HCEC 1CT (cell line): ENCODE measurements at regions not wholly inside any gene's neighbourhood (a gene's known extent, or its start where the extent isn't known, plus 50 kb on each side); places are given as distances from the start of the nearest gene placed in this dataset.
"Not testable (repeated sequence)": the region's sequence is repeated elsewhere in the genome, so short reads cannot be mapped to it uniquely, and the experiment has no call there.

ENCODE experiments used
- DNase-seq: peaks from one replicate; pipeline ENCODE4 v3.0.0-alpha.2; 2017

DNA sequence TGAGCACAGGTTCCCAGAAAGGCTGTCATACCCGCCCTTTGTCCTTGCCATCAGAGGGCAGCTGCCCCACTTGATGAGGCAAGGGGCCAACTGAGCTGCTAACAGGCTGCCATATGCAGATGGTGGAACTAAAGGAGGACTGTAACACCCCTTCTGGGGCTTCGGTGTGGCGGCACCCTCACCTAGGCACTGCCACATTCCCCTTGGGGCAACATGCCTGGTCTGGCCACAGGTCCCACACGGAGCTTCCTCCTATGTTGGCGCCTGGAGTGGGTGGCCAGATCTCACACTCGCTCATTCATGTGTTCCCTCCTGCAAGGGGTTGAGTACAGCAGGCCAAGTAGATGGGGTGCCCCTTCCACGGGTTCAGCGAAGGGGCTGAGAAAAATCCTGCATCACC, 777.4 kb upstream of the CHD1 start:
- no peak for DNase-seq

- DNase-seq = no peak
Measured at GRCh38 chr5:99702565-99702964, 773.8 kb upstream of the CHD1 start.

GRCh38 chr5:99694884-99695283, 766.1 kb upstream of the CHD1 start:
- DNase-seq = no peak

DNA sequence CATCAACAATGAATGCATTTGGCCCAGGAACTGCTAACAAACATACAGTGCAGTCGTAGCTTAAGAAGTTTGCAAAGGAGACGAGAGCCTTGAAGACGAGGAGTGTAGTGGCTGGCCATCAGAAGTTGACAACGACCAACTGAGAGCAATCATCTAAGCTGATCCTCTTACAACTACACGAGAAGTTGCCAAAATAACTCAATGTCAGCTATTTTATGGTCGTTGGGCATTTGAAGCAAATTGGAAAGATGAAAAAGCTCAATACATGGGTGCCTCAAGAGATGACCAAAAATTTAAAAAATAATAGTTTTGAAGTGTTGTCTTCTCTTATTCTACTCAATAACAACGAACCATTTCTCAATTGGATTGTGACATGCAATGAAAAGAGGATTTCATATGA, 757.7 kb upstream of the CHD1 start:
- no peak for DNase-seq

GRCh38 chr5:99675974-99676373, 747.2 kb upstream of the CHD1 start:
- no peak for DNase-seq

GRCh38 chr5:99674101-99674500, 745.3 kb upstream of the CHD1 start:
- no peak for DNase-seq

GRCh38 chr5:99664972-99665371, 736.2 kb upstream of the CHD1 start:
- no peak for DNase-seq

GRCh38 chr5:99651298-99651697, 722.5 kb upstream of the CHD1 start:
- no peak for DNase-seq

DNA sequence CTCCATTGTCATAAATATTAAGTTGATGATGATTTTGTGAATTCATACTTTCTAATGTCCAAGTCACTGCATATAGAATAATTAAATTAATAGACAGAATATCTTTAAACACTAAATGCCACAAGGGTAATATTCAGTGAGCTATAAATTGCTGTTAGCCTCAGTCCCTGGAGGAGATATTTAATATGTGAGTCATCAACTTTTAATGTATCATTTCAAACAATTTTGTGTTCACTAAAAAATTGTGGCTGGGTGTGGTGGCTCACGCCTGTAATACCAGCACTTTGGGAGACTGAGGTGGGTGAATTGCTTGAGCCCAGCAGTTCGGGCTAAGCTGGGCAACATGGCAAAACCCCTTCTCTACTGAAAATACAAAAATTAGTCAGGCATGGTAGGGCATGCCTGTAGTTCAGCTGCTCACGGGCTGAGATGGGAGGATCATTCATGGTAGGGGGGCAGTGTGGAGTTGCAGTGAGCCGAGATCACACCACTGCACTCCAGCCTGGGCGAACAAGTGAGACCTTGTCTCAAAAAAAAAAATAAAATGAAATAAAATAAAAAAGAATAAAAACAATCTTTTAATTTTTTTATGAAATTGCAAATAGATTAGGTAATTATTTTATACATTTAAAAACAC, 717.3 kb upstream of the CHD1 start:
- DNase-seq = no peak

DNA sequence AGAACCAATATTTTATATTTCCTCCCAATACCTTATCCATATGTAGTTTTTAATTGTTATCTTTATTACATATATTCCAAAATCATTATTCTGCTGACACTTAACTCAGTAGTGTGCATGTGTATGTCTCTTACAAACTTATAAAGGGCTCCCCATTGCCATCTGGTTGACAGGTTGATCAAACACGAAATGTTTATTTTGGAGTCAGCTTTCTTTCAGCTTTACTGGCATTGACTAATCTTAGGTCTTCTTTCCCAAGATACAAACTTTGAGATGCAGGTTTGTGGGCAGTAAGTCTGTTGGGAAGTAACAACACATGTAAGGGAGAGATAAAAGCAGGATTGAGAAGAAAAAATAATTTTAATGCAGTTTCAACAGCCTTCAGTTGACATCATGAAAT, 716.0 kb upstream of the CHD1 start:
- DNase-seq = no peak

GRCh38 chr5:99640646-99641045, 711.8 kb upstream of the CHD1 start:
- DNase-seq = no peak

DNA sequence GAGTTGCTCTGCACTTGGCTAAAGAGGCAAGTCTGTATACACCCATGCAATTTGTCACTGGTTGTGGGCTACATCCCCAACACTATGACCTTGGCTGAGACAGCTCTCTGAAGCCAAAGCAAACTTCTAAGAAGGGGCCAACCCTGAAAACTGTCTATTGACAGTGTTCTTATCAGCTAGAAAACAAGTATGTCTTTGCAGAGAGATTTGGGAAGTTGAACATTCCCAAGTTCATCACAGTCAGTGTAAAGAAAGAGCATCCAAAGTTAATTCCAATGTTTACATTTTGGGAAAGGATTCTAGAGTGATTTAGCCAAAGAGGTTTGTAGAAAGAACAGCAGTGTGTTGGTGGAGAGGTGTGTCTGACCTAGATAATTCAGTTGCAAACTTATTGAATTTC, 711.1 kb upstream of the CHD1 start:
- DNase-seq = no peak

DNA sequence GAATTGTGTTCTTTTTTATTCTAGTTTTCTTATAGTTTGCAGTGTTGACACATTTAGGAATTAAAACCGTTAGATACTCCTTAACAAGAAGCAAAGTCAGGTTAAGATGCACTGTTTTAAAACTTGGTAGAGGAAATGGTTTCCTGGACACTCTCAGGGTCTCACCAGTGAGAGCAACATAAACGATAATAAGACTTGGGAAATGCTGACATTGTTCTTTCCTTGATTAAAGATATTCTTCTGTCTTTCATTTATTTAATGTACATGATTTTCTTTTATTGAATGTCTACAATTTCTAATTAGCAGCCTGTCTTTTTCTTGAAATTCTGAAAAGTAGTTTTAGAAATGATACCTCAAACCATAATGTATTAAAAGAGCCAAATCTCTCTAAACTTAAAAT, 707.9 kb upstream of the CHD1 start:
- DNase-seq = no peak

DNA sequence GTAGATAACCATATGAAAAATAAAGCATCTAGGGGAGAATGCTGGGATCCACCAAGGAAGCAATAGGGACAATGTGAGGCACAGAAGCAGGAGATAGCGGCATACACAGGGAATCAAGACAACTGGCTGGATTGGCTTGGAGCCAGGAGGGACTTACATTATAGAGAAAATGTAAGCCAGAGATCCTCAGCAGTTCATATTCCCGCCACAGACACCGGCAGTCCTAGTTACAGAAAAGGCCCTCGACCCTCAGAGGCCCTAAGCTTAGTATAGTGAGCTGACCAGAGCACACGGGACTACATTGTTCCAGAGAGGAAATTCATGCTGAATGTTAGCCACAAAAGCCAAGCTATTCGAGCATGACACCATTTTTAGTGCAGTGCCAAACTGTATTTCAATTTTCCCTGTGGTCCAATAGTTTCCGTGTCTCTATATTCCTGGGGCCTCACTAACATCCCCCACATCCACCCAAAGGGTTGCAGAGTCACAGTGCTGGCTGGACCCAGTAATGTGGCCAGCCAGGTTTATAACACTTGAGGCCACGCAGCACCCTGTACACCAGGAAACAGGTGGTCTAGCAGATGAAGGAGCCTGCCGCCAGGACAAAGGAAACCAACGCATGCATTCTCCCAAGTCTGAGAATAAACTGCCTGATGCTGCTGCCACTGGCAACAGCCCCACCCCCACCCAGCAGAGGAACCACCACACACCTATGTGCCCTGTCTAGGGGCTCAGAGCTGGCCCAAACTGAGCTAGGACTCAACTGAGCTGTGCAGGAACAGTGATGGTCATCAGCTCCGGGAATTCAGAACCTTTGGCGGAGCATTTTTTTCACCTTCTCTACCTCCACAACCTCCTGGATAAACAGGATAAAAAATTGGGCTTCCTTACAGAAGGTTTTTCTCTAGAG, 693.2 kb upstream of the CHD1 start:
- no peak for DNase-seq

DNA sequence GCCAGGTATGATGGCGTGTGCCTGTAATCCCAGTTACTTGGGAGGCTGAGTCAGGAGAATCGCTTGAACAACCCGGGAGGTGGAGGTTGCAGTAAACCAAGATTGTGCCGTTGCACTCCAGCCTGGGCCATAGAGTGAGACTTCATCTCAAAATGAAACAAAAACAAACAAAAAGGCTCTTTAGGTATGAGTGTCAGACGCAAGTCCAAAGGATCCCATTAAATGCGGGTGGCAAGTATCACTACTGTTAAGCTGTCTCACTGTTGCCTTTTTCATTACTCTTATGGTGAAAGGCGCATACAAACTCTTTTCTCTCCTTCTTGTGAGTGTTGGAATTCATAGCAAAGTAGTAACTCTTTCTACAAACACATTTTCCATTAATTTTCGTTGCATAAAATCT, 688.5 kb upstream of the CHD1 start:
- no peak for DNase-seq

DNA sequence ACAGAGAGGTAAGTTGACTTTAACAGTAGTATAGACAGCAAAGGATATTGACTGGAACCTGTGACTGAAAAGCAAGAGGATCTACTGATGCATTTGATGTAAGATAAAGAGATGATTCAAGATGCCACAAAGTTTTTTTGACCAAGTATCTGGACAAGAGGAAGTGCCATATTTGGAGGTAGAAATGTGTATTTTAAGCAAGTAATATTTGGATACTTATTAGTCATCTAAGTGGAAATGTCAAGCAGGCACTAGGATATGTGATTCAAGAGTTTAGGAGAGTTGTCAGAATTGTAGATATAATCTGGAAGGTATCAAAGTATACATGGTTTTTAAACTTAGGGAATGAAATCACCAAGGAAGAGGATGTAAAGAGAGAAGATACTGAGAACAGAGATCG, 686.1 kb upstream of the CHD1 start:
- DNase-seq = no peak

DNA sequence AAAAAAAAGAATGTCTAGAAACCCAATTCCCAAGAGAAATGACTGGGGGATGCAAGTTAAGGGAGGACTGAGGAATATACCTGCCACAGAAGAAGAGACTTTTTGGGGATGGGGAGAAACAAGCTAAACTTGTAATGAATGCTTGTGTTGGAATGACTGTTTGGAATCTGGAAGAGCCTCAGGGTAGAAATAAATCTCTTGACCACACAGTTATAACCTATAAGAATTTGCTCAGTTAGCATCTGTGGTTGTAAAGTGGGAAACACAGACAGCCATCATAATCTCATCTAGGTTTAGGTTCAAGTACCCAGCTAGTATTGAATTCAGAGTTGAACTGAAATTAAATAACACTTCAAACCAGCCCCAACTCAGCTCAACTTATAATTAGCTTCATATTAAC, 678.3 kb upstream of the CHD1 start:
- DNase-seq = no peak

DNA sequence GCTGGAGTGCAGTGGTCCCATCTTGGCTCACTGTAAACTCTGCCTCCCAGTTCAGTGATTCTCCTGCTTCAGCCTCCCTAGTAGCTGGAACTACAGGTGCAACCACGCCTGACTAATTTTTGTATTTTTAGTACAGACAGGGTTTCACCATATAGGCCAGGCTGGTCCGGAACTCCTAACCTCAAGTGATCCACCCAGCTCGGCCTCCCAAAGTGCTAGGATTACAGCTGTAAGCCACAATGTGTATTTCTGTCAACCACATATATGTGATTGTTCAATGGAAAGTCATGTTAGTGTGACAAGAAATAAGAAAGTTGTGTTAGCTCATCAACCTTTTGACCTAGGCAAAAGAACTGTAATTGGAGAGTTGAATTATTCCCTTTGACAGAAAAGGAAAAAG, 677.1 kb upstream of the CHD1 start:
- DNase-seq = no peak

- DNase-seq = no peak
Measured at GRCh38 chr5:99600952-99601351, 672.1 kb upstream of the CHD1 start.

GRCh38 chr5:99590806-99591205, 662.0 kb upstream of the CHD1 start:
- DNase-seq = no peak

- no peak for DNase-seq
Measured at GRCh38 chr5:99589424-99589823, 660.6 kb upstream of the CHD1 start.

DNA sequence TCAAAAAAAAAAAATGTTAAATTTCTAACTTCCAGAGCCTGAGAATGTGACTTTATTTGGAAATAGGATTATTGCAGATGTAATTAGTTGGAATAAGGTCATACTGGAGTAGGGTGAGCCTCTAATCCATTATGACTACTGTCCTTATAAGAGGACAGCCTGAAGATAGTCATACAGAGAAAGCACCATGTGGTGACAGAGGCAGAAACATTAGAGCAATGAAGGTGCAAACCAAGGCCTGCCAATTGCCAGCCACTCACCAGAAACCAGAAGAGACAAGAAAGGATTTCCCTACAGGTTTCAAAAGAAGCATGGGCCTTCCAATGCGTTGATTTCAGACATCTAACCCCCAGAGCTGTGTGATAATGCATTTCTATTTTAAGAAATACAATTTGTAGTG, 659.2 kb upstream of the CHD1 start:
- DNase-seq = no peak

- no peak for DNase-seq
Measured at GRCh38 chr5:99586878-99587277, 658.1 kb upstream of the CHD1 start.

DNA sequence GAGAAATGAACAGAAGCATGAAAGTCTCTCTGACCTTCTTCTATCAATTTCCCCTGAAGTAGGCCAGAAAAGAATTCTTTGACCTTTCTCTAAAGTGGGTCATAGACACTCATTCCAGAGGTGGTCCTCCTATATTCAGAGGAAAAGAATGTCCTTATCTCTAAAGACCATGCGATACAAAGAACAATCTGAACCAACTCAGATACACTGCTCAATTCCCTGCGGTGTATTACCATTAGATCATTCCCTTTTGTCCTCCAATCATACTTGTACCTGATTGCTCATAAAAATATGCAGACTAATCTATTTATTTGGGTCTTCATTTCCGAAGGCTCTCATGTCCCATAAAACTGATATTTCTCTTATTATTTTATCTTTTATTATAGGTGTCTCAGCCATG, 652.4 kb upstream of the CHD1 start:
- not testable (repeated sequence) for DNase-seq
